HL-60 (cell line): ENCODE measurements at regions not wholly inside any gene's neighbourhood (a gene's known extent, or its start where the extent isn't known, plus 50 kb on each side); places are given as distances from the start of the nearest gene placed in this dataset.

Experiments
- DNase-seq, 2 experiments: peaks; one replicate each; pipeline ENCODE4 v3.0.0-alpha.2; 2010 to 2020; ENCODE audit warnings: low read depth in 1 of 2, low spot score in 1 of 2
- H3K27ac ChIP-seq: fragments of 250-450 bp; sonication (Bioruptor Pico); replicated peaks from 2 replicates; pipeline ENCODE4 v1.5.1; 2020; ENCODE audit warnings: mild to moderate bottlenecking, moderate library complexity
- H3K27me3 ChIP-seq: fragments of 250-450 bp; sonication (Bioruptor Pico); 2 replicates; pipeline ENCODE4 v1.5.1; 2021; ENCODE audit warnings: mild to moderate bottlenecking, moderate library complexity; ENCODE audit not compliant: insufficient read depth, poor library complexity, severe bottlenecking
- H3K4me3 ChIP-seq: replicated peaks from 2 replicates; pipeline ENCODE4 v1.5.1; 2011; ENCODE audit warnings: mild to moderate bottlenecking, control low read depth, low read length; ENCODE audit not compliant: insufficient read depth
- GABPA ChIP-seq: IDR thresholded peaks from 2 replicates; pipeline ENCODE4 v1.6.1; 2012; ENCODE audit warnings: low read depth
- POLR2AphosphoS5 ChIP-seq: IDR thresholded peaks from 2 replicates; pipeline ENCODE4 v1.6.1; 2012; ENCODE audit warnings: low read depth
- SPI1 ChIP-seq: IDR thresholded peaks from 2 replicates; pipeline ENCODE4 v1.6.1; 2012; ENCODE audit warnings: low read depth, mild to moderate bottlenecking, borderline replicate concordance
- TF ChIP-seq, protein P1 (sequence below): IDR thresholded peaks from one replicate; pipeline ENCODE4 v1.5.1; 2011; ENCODE audit warnings: low read length, control low read depth, inconsistent platforms; ENCODE audit not compliant: insufficient read depth
- TF ChIP-seq, protein P2 (sequence below): IDR thresholded peaks from 2 replicates; pipeline ENCODE4 v1.6.1; 2012; ENCODE audit warnings: low read depth; ENCODE audit not compliant: insufficient replicate concordance

DNA sequence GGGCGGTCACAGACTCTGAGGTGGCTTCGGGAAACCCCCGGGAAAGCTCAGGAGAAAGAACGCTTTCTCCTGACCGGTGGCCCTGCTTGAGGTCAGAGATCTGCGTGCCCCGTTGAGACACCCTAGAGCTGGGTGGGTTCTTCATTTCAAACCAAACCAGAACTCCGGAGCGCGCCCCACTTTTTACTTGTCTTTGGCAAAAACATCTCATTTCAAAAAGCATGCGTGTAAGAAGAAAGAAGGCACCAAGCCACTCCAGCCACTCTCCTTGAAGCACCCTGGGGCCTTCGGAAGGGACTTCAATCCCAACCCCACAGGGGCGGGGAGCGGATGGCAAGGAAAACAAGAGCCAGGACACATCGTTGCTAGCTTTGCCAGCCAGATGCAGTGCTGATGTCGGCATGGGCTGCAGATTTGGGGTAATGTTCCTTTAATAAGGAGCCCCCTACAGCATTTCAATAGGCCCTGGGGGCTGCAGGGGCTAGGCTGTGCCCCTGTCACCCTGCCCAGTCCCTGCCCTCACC lies 171.7 kb downstream of the ERCC6L2 start:
- TF ChIP-seq POLR2AphosphoS5 = no peak
- TF ChIP-seq, protein P1, sequence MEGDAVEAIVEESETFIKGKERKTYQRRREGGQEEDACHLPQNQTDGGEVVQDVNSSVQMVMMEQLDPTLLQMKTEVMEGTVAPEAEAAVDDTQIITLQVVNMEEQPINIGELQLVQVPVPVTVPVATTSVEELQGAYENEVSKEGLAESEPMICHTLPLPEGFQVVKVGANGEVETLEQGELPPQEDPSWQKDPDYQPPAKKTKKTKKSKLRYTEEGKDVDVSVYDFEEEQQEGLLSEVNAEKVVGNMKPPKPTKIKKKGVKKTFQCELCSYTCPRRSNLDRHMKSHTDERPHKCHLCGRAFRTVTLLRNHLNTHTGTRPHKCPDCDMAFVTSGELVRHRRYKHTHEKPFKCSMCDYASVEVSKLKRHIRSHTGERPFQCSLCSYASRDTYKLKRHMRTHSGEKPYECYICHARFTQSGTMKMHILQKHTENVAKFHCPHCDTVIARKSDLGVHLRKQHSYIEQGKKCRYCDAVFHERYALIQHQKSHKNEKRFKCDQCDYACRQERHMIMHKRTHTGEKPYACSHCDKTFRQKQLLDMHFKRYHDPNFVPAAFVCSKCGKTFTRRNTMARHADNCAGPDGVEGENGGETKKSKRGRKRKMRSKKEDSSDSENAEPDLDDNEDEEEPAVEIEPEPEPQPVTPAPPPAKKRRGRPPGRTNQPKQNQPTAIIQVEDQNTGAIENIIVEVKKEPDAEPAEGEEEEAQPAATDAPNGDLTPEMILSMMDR = no peak
- H3K27ac ChIP-seq = no peak overlapping the region

DNA sequence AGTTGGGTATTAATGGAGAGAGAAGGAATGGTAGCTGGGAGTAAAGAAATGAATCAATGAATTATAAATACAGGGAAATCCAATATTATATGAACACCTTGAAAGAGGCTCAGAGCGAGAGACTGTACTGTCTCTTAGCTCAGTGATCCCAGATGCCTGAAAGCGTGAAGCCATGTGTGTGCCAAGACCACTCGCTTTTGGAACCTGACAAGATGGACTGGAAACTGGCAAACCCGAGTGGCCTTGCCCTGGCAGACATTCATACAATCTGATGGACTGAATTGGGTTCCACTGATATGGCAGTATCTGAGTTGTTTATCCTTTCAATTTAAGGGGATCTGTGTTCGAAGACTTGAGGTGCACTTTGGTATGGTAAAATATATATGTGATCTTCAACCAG lies 170.3 kb downstream of the ERCC6L2 start:
- Histone ChIP-seq H3K27me3 (no peaks in the 10 kb centered on the region), H3K4me3 (no peak overlapping the region), H3K27ac (no peak overlapping the region)
- no peak for DNase-seq
- TF ChIP-seq POLR2AphosphoS5 (no peak), SPI1 (no peak), GABPA (no peak)
- TF ChIP-seq, protein P2, sequence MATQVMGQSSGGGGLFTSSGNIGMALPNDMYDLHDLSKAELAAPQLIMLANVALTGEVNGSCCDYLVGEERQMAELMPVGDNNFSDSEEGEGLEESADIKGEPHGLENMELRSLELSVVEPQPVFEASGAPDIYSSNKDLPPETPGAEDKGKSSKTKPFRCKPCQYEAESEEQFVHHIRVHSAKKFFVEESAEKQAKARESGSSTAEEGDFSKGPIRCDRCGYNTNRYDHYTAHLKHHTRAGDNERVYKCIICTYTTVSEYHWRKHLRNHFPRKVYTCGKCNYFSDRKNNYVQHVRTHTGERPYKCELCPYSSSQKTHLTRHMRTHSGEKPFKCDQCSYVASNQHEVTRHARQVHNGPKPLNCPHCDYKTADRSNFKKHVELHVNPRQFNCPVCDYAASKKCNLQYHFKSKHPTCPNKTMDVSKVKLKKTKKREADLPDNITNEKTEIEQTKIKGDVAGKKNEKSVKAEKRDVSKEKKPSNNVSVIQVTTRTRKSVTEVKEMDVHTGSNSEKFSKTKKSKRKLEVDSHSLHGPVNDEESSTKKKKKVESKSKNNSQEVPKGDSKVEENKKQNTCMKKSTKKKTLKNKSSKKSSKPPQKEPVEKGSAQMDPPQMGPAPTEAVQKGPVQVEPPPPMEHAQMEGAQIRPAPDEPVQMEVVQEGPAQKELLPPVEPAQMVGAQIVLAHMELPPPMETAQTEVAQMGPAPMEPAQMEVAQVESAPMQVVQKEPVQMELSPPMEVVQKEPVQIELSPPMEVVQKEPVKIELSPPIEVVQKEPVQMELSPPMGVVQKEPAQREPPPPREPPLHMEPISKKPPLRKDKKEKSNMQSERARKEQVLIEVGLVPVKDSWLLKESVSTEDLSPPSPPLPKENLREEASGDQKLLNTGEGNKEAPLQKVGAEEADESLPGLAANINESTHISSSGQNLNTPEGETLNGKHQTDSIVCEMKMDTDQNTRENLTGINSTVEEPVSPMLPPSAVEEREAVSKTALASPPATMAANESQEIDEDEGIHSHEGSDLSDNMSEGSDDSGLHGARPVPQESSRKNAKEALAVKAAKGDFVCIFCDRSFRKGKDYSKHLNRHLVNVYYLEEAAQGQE = no peak
- TF ChIP-seq, protein P1 = no peak

More for the DNA sequence above, 171.7 kb downstream of the ERCC6L2 start:
- Histone ChIP-seq H3K4me3 (no peak overlapping the region), H3K27me3 (no peaks in the 10 kb centered on the region)
- DNase-seq = no peak

DNA sequence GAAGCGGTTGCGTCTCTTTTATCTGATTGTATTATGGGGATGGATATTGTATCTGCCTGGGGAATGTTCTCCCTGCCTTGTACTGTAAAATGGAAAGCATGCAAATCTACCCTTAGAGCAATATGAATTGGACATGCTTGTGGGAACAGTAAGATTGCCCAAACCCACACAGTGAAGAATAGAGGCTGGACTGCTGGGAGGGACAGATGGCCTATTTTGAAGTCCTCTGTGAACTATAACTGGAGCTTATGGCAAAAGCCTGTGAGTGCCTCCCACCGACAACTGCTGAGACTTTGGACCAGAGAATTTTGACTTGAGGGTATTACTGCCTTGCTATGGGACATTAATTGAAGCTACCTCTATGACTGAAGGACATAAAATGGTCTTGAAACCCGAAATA lies 168.9 kb downstream of the ERCC6L2 start:
- DNase-seq = no peak
- no peak overlapping the region for H3K4me3 ChIP-seq
- TF ChIP-seq GABPA (no peak), SPI1 (no peak), POLR2AphosphoS5 (no peak)
- TF ChIP-seq, protein P1 = no peak
- TF ChIP-seq, protein P2 = no peak
- no peak overlapping the region for H3K27ac ChIP-seq
- no peaks in the 10 kb centered on the region for H3K27me3 ChIP-seq
